ENCODE measurements at regions not wholly inside any gene's neighbourhood (a gene's known extent, or its start where the extent isn't known, plus 50 kb on each side); places are given as distances from the start of the nearest gene placed in this dataset.
"Not testable (repeated sequence)": the region's sequence is repeated elsewhere in the genome, so short reads cannot be mapped to it uniquely, and the experiment has no call there.

GRCh38 chr1:198948895-198949659, 310.2 kb downstream of the PTPRC start:
- no peak for DNase-seq
- intact Hi-C loops (cut with DNase I; ENCODE audit: low total_unique reads), result no loop called here
- no peak for TF ChIP-seq CTCF (IDR thresholded peaks at IDR 0.05)
- H3K9me3 ChIP-seq, result no peaks in the 10 kb centered on the region
- no peaks in the 10 kb centered on the region for H3K27me3 ChIP-seq
- H3K27ac ChIP-seq, result no peak overlapping the region
- H3K36me3 ChIP-seq, result no peaks in the 10 kb centered on the region
- no peaks in the 10 kb centered on the region for H3K4me1 ChIP-seq
- H3K4me3 ChIP-seq, result no peak overlapping the region

- Histone ChIP-seq H3K27me3 (no peaks in the 10 kb centered on the region), H3K4me3 (no peak overlapping the region), H3K27ac (no peak overlapping the region), H3K36me3 (no peaks in the 10 kb centered on the region), H3K9me3 (no peaks in the 10 kb centered on the region), H3K4me1 (no peaks in the 10 kb centered on the region)
- no peak for DNase-seq
- intact Hi-C loops (cut with DNase I; ENCODE audit: low total_unique reads), result no loop called here
- no peak for TF ChIP-seq CTCF (IDR thresholded peaks at IDR 0.05)
Measured at GRCh38 chr1:198950036-198950435, 311.2 kb downstream of the PTPRC start.

- H3K9me3 ChIP-seq, result no peaks in the 10 kb centered on the region
- no peaks in the 10 kb centered on the region for H3K27me3 ChIP-seq
- no peaks in the 10 kb centered on the region for H3K4me1 ChIP-seq
- intact Hi-C loops (cut with DNase I; ENCODE audit: low total_unique reads), result no loop called here
- H3K27ac ChIP-seq, result no peak overlapping the region
- no peak overlapping the region for H3K4me3 ChIP-seq
- no peak for TF ChIP-seq CTCF (IDR thresholded peaks at IDR 0.05)
- no peaks in the 10 kb centered on the region for H3K36me3 ChIP-seq
- DNase-seq, result no peak
Measured at GRCh38 chr1:198955085-198955484, 316.2 kb downstream of the PTPRC start.

- no peak for TF ChIP-seq CTCF (IDR thresholded peaks at IDR 0.05)
- H3K27me3 ChIP-seq, result no peaks in the 10 kb centered on the region
- H3K27ac ChIP-seq, result no peak overlapping the region
- no peak for DNase-seq
- no peak overlapping the region for H3K4me3 ChIP-seq
- H3K4me1 ChIP-seq, result no peaks in the 10 kb centered on the region
- intact Hi-C loops (cut with DNase I; ENCODE audit: low total_unique reads), result no loop called here
- no peaks in the 10 kb centered on the region for H3K9me3 ChIP-seq
- no peaks in the 10 kb centered on the region for H3K36me3 ChIP-seq
Measured at GRCh38 chr1:198957044-198957443, 318.2 kb downstream of the PTPRC start.

- intact Hi-C loops (cut with DNase I; ENCODE audit: low total_unique reads), result no loop called here
- Histone ChIP-seq H3K27me3 (no peaks in the 10 kb centered on the region), H3K36me3 (no peaks in the 10 kb centered on the region), H3K4me1 (no peaks in the 10 kb centered on the region), H3K4me3 (no peak overlapping the region), H3K27ac (no peak overlapping the region), H3K9me3 (no peaks in the 10 kb centered on the region)
- TF ChIP-seq CTCF (IDR thresholded peaks at IDR 0.05), result no peak
- no peak for DNase-seq
Measured at GRCh38 chr1:198959032-198959431, 320.2 kb downstream of the PTPRC start.

- intact Hi-C loops (cut with DNase I; ENCODE audit: low total_unique reads), result no loop called here
- no peak for DNase-seq
Measured at GRCh38 chr1:198959676-198960075, 320.8 kb downstream of the PTPRC start.

GRCh38 chr1:198963796-198964195, 325.0 kb downstream of the PTPRC start:
- H3K9me3 ChIP-seq; H3K4me1 ChIP-seq; DNase-seq; H3K27ac ChIP-seq; H3K27me3 ChIP-seq; intact Hi-C loops (cut with DNase I; ENCODE audit: low total_unique reads); H3K4me3 ChIP-seq; H3K36me3 ChIP-seq: not testable (repeated sequence)

More at GRCh38 chr1:198959676-198960075, 320.8 kb downstream of the PTPRC start:
- Histone ChIP-seq H3K4me1 (no peaks in the 10 kb centered on the region), H3K9me3 (no peaks in the 10 kb centered on the region), H3K4me3 (no peak overlapping the region), H3K27me3 (no peaks in the 10 kb centered on the region), H3K27ac (no peak overlapping the region), H3K36me3 (no peaks in the 10 kb centered on the region)
- TF ChIP-seq CTCF (IDR thresholded peaks at IDR 0.05), result no peak

All from tibial artery (tissue), 4 donors.